A549 (cell line): ENCODE measurements at regions not wholly inside any gene's neighbourhood (a gene's known extent, or its start where the extent isn't known, plus 50 kb on each side); places are given as distances from the start of the nearest gene placed in this dataset.

Experiments
- CBX2 ChIP-seq: fragments of 200-600 bp; sonication (generic); IDR thresholded peaks from 2 replicates; pipeline ENCODE4 v1.6.1; 2016; ENCODE audit warnings: low read depth, mild to moderate bottlenecking, borderline replicate concordance
- CTCF ChIP-seq: fragments of >200 bp; sonication (Bioruptor Twin); formaldehyde crosslinking; IDR thresholded peaks from 3 replicates; pipeline ENCODE4 v1.5.1; 2016
- EHF ChIP-seq: fragments of 250-450 bp; sonication (Bioruptor Pico); IDR thresholded peaks from 2 replicates; pipeline ENCODE4 v1.5.0; 2020; ENCODE audit warnings: mild to moderate bottlenecking
- HOXB5 ChIP-seq: fragments of 250-450 bp; sonication (Bioruptor Pico); IDR thresholded peaks from 2 replicates; pipeline ENCODE4 v1.5.0; 2020; ENCODE audit warnings: mild to moderate bottlenecking, moderate library complexity
- MAZ ChIP-seq: fragments of 150-350 bp; IDR thresholded peaks from 2 replicates; pipeline ENCODE4 v1.6.1; 2014; ENCODE audit warnings: antibody characterized with exemption, low read depth, low read length, borderline replicate concordance
- RAD21 ChIP-seq, 2 experiments: fragments of >200 bp in 1 of 2; sonication (Bioruptor Twin) in 1 of 2; formaldehyde crosslinking in 1 of 2; IDR thresholded peaks in 1 of 2; conservative IDR thresholded peaks in 1 of 2; 2 replicates in 1 of 2; 3 replicates in 1 of 2; pipeline ENCODE4 v1.6.1; 2012 to 2018; ENCODE audit warnings: inconsistent platforms in 1 of 2
- SMC3 ChIP-seq: fragments of >200 bp; sonication (Bioruptor Twin); formaldehyde crosslinking; IDR thresholded peaks from 3 replicates; pipeline ENCODE4 v1.6.1; 2018; ENCODE audit warnings: inconsistent platforms
- USF2 ChIP-seq: fragments of 450-650 bp; IDR thresholded peaks from 2 replicates; pipeline ENCODE4 v1.6.1; 2014; ENCODE audit warnings: antibody characterized with exemption

GRCh38 chr12:125509195-125509594, 444.0 kb downstream of the AACS start:
- no peak for TF ChIP-seq CTCF
- no peak for TF ChIP-seq USF2
- no peak for TF ChIP-seq CBX2
- TF ChIP-seq HOXB5 (CRISPR knock-in tag) = no peak
- no peak for TF ChIP-seq MAZ
- TF ChIP-seq EHF (CRISPR knock-in tag) = no peak
- TF ChIP-seq RAD21 (conservative IDR thresholded peaks at IDR 0.05 in 1 of 2, IDR thresholded peaks at IDR 0.05 in 1 of 2) = no peak
- no peak for TF ChIP-seq SMC3
